ENCODE measurements at regions not wholly inside any gene's neighbourhood (a gene's known extent, or its start where the extent isn't known, plus 50 kb on each side); places are given as distances from the start of the nearest gene placed in this dataset.
"Not testable (repeated sequence)": the region's sequence is repeated elsewhere in the genome, so short reads cannot be mapped to it uniquely, and the experiment has no call there.

DNA sequence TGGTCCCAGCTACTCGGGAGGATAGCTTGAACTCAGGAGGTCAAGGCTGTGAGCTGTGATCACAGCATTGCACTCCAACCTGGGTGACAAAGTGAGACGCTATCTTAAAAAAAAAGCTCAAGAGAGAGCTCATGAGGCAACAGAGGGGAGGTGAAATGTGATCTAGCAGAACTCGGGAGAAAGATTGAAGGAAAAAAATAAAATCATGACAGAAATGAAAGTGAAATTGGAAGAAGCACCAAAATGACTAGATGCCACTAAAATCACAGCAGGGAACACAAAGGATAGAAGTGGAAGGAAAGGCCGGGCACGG is 109.4 kb upstream of the BNIP2 start:
- DNase-seq (ENCODE audit: low read depth, low spot score): no peak
- no peak overlapping the region for H3K4me3 ChIP-seq (ENCODE audit: low read length)

GRCh38 chr15:59797756-59798604 is 108.9 kb upstream of the BNIP2 start:
- DNase-seq (ENCODE audit: low read depth, low spot score): no peak

DNA sequence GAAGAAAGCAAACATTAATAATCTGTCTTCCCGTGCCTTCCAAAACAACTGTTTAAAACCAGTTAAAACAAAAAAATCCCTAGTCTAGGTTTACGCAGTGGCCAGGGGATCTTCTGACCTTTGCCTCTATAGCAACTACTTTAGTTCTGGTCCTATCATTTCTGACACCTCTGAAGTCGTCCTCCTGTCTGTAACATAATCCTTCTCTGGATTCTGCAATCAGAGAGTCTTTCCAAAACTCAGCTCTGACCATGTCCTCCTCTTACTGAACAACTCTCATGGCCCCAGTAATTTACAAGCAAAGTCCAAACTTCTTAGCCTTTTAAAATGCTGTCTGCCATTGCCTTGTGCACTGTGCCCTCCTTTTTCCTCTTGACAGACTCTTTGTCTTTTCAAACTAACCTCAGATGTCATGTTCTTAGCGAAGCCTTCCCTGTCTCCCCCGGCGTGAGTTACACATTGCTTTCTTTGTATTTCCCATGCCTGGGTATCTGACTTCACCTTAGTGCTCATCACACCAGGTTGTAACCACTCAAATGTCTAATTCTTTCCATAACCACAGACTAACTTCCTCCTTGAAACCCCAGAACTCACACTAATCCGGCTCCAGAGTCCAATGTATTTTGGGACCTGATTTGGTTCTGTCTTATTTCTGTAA is 105.2 kb upstream of the BNIP2 start:
- DNase-seq (ENCODE audit: low read depth, low spot score): peak; percentile 66
- no peak overlapping the region for H3K4me3 ChIP-seq (ENCODE audit: low read length)

More at GRCh38 chr15:59797756-59798604, 108.9 kb upstream of the BNIP2 start:
- no peak overlapping the region for H3K4me3 ChIP-seq (ENCODE audit: low read length)

- DNase-seq (ENCODE audit: low read depth, low spot score): peak; percentile 89
- H3K4me3 ChIP-seq (ENCODE audit: low read length): peak overlapping the region; percentile 37
These were observed 103.2 kb upstream of the BNIP2 start for GRCh38 chr15:59792359-59792758.

DNA sequence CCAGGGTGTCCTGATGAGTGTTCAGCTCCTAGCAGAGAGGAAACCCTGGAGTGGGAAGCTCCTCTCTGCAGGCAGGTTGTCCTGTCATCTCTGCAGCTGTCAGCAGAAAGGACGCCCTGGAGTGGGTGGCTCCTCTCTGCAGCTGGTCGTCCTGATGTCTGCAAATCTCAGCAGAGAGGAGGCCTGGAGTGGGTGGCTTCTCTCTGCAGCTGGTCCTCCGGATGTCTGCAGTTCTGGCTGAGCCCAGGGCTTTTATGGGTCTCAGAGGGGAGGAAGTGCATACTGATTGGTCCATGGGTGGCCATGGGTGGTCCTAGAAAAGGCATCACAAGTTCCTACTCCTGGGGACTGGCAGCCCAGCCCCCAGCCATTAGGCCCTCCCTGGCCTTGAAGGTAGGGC is 102.6 kb upstream of the BNIP2 start:
- peak overlapping the region; percentile 37 for H3K4me3 ChIP-seq (ENCODE audit: low read length)
- peak; percentile 90 for DNase-seq (ENCODE audit: low read depth, low spot score)

GRCh38 chr15:59791079-59791478 is 102.0 kb upstream of the BNIP2 start:
- DNase-seq (ENCODE audit: low read depth, low spot score): no peak
- no peak overlapping the region for H3K4me3 ChIP-seq (ENCODE audit: low read length)

GRCh38 chr15:59786466-59786865 is 97.3 kb upstream of the BNIP2 start:
- DNase-seq (ENCODE audit: low read depth, low spot score); H3K4me3 ChIP-seq (ENCODE audit: low read length): not testable (repeated sequence)

- not testable (repeated sequence) for DNase-seq (ENCODE audit: low read depth, low spot score); H3K4me3 ChIP-seq (ENCODE audit: low read length)
These were observed 96.9 kb upstream of the BNIP2 start for GRCh38 chr15:59785981-59786380.

GRCh38 chr15:59783774-59784520 is 94.8 kb upstream of the BNIP2 start:
- H3K4me3 ChIP-seq (ENCODE audit: low read length); DNase-seq (ENCODE audit: low read depth, low spot score): not testable (repeated sequence)

- H3K4me3 ChIP-seq (ENCODE audit: low read length): no peak overlapping the region
- no peak for DNase-seq (ENCODE audit: low read depth, low spot score)
These were observed 90.0 kb upstream of the BNIP2 start for GRCh38 chr15:59779110-59779509.

- H3K4me3 ChIP-seq (ENCODE audit: low read length): no peak overlapping the region
- DNase-seq (ENCODE audit: low read depth, low spot score): no peak
These were observed 75.7 kb upstream of the BNIP2 start for GRCh38 chr15:59764775-59765174.

DNA sequence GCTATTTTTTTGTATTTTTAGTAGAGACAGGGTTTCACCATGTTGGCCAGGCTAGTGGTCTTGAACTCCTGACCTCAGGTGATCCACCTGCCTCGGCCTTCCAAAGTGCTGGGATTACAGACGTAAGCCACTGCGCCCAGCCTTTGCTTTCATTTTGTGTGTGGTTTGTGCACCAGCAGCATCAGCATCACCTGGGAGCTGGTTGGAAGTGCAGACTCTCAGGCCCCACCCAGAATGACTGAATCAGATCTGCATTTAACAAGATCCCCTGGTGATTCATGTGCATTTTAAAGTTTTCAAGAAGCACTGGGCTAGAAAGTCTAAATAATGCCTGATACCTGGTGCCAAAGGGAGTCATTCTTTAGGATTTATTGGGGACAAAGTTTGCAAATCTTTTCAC is 73.4 kb upstream of the BNIP2 start:
- no peak for DNase-seq (ENCODE audit: low read depth, low spot score)
- no peak overlapping the region for H3K4me3 ChIP-seq (ENCODE audit: low read length)

DNA sequence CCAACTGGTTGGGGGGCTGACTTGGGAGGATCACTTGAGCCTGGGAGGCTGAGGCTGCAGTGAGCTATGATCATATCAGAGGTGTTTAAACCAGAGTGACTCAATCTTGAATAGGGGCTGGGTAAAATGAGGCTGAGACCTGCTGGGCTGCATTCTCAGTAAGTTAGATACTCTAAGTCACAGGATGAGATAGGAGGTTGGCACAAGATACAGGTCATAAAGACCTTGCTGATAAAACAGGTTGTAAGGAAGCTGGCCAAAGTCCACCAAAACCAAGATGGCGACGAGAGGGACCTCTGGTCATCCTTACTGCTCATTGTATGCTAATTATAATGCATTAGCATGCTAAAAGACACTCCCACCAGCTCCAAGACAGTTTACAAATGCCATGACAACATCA is 71.1 kb upstream of the BNIP2 start:
- DNase-seq (ENCODE audit: low read depth, low spot score); H3K4me3 ChIP-seq (ENCODE audit: low read length): not testable (repeated sequence)

GRCh38 chr15:59751552-59752413 is 62.7 kb upstream of the BNIP2 start:
- DNase-seq (ENCODE audit: low read depth, low spot score): peak; percentile 90

GRCh38 chr15:59746777-59747176 is 57.7 kb upstream of the BNIP2 start:
- no peak overlapping the region for H3K4me3 ChIP-seq (ENCODE audit: low read length)
- DNase-seq (ENCODE audit: low read depth, low spot score): no peak

More at GRCh38 chr15:59751552-59752413, 62.7 kb upstream of the BNIP2 start:
- H3K4me3 ChIP-seq (ENCODE audit: low read length): no peak overlapping the region

DNA sequence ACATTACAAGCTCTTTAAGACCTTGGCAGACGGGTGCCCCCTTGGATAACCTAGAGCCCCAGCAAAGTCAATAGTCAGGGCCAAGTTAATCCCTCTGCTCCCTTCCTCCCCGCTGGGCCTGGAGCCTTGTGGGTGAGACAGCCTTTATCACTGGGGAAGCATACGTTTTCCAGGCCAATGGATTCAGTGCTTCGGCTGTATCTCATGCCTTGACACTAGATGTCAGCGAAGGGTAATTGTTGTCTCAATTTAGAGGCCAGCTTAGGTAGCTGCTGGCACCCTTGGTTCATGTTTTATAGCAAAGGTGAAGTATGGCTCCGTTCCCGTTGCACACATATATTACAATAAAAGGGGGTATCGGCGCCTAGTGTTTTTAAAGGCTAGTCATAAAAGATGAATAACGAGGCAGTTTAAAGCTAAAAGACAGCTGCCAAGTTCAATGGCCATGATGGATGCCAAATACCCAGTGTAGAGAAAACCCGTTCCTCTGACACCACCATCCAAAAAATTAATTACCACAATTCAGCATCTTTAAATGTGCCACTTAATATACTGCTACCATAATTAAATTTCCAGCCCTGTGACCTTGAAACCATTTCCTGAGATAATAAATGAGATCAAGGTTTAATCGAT is 52.3 kb upstream of the BNIP2 start:
- DNase-seq (ENCODE audit: low read depth, low spot score): peak; percentile 32
- no peak overlapping the region for H3K4me3 ChIP-seq (ENCODE audit: low read length)

DNA sequence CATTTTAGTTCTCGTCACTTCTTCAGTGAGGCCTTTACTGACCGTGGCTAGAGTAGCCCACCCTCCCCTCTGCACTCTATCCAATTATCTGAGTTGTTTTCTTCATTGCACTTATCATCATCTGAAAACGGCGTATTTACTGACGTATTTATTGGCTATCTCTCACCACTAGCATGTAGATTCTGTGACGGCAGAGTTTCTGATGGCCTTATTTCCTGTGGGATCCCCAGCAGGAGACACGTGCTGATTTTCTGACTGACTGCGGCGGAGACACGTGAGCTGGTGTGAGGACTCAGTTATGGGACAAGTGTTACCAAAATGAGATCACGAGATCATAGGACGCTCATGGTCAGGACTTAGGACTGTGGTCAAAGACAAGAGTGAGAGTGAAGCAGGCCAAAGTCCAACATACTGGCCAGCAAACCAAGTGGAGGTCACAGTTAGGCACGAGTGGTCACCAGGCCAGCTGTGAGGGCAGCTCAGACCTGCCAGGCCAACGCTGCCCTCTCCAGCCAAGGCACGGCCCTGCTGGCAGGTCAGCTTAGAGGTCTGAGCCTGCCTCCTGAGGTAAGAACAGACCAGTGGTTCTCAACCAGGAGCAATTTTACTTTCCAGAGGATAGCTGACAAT is 50.6 kb upstream of the BNIP2 start:
- H3K4me3 ChIP-seq (ENCODE audit: low read length): no peak overlapping the region
- DNase-seq (ENCODE audit: low read depth, low spot score): no peak
